ENCODE measurements at regions not wholly inside any gene's neighbourhood (a gene's known extent, or its start where the extent isn't known, plus 50 kb on each side); places are given as distances from the start of the nearest gene placed in this dataset.
"Not testable (repeated sequence)": the region's sequence is repeated elsewhere in the genome, so short reads cannot be mapped to it uniquely, and the experiment has no call there.

GRCh38 chr1:78753679-78754078 lies 104.0 kb downstream of the IFI44 start:
- TF ChIP-seq, protein P1, sequence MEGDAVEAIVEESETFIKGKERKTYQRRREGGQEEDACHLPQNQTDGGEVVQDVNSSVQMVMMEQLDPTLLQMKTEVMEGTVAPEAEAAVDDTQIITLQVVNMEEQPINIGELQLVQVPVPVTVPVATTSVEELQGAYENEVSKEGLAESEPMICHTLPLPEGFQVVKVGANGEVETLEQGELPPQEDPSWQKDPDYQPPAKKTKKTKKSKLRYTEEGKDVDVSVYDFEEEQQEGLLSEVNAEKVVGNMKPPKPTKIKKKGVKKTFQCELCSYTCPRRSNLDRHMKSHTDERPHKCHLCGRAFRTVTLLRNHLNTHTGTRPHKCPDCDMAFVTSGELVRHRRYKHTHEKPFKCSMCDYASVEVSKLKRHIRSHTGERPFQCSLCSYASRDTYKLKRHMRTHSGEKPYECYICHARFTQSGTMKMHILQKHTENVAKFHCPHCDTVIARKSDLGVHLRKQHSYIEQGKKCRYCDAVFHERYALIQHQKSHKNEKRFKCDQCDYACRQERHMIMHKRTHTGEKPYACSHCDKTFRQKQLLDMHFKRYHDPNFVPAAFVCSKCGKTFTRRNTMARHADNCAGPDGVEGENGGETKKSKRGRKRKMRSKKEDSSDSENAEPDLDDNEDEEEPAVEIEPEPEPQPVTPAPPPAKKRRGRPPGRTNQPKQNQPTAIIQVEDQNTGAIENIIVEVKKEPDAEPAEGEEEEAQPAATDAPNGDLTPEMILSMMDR (IDR thresholded peaks at IDR 0.05): not testable (repeated sequence)
- TF ChIP-seq ZNF317 (CRISPR knock-in tag; IDR thresholded peaks at IDR 0.05; ENCODE audit: borderline replicate concordance, low read depth): not testable (repeated sequence)
